SK-N-SH (cell line): ENCODE measurements at regions not wholly inside any gene's neighbourhood (a gene's known extent, or its start where the extent isn't known, plus 50 kb on each side); places are given as distances from the start of the nearest gene placed in this dataset.

ENCODE experiments used
- CTCF ChIP-seq: fragments of 200-600 bp; sonication (generic); IDR thresholded peaks from 2 replicates; pipeline ENCODE4 v1.6.1; 2017; ENCODE audit warnings: antibody characterized with exemption, mild to moderate bottlenecking, moderate library complexity
- EZH2phosphoT487 ChIP-seq: fragments of 200-600 bp; sonication (generic); IDR thresholded peaks from 2 replicates; pipeline ENCODE4 v1.6.1; 2017; ENCODE audit warnings: low read depth, mixed run types, mild to moderate bottlenecking, antibody characterized with exemption, moderate library complexity, borderline replicate concordance
- MEF2A ChIP-seq: IDR thresholded peaks from 2 replicates; pipeline ENCODE4 v1.4.0; 2012; ENCODE audit warnings: low read depth, borderline replicate concordance
- PBX3 ChIP-seq: IDR thresholded peaks from 2 replicates; pipeline ENCODE4; 2012
- POLR2AphosphoS5 ChIP-seq: IDR thresholded peaks from 2 replicates; pipeline ENCODE4 v1.6.1; 2012; ENCODE audit warnings: low read depth, low read length
- REST ChIP-seq: IDR thresholded peaks from 2 replicates; pipeline ENCODE4 v1.6.1; 2012; ENCODE audit warnings: mild to moderate bottlenecking, low read depth, low read length, moderate library complexity
- RFX5 ChIP-seq: IDR thresholded peaks from 2 replicates; pipeline ENCODE4 v1.6.1; 2012; ENCODE audit warnings: mild to moderate bottlenecking, improper control_type of control experiment, low read length
- TCF12 ChIP-seq: IDR thresholded peaks from 2 replicates; pipeline ENCODE4 v1.4.0; 2012
- USF2 ChIP-seq: fragments of 150-350 bp; IDR thresholded peaks from 2 replicates; pipeline ENCODE4 v1.6.1; 2017; ENCODE audit warnings: antibody characterized with exemption, low read length, low read depth, borderline replicate concordance
- ZBTB33 ChIP-seq: IDR thresholded peaks from 2 replicates; pipeline ENCODE4 v1.4.0; 2012; ENCODE audit warnings: low read depth, borderline replicate concordance

GRCh38 chr3:115499666-115500065, 123.6 kb upstream of the GAP43 start:
- TF ChIP-seq CTCF = no peak
- no peak for TF ChIP-seq TCF12
- TF ChIP-seq RFX5 = no peak
- TF ChIP-seq POLR2AphosphoS5 = no peak
- no peak for TF ChIP-seq EZH2phosphoT487
- TF ChIP-seq MEF2A = no peak
- no peak for TF ChIP-seq USF2
- no peak for TF ChIP-seq PBX3
- no peak for TF ChIP-seq REST
- TF ChIP-seq ZBTB33 = no peak
